Ishikawa (cell line): ENCODE measurements at regions not wholly inside any gene's neighbourhood (a gene's known extent, or its start where the extent isn't known, plus 50 kb on each side); places are given as distances from the start of the nearest gene placed in this dataset.

Experiments used
- CEBPB ChIP-seq: IDR thresholded peaks from 2 replicates; pipeline ENCODE4 v1.6.1; 2012
- CREB1 ChIP-seq: IDR thresholded peaks from 2 replicates; pipeline ENCODE4 v1.6.1; 2012; ENCODE audit warnings: low read depth
- EGR1 ChIP-seq: IDR thresholded peaks from 2 replicates; pipeline ENCODE4 v1.6.1; 2012
- EP300 ChIP-seq: IDR thresholded peaks from 2 replicates; pipeline ENCODE4 v1.6.1; 2012; ENCODE audit warnings: borderline replicate concordance
- FOXM1 ChIP-seq: IDR thresholded peaks from 2 replicates; pipeline ENCODE4 v1.6.1; 2012; ENCODE audit warnings: low read depth, borderline replicate concordance
- TAF1 ChIP-seq: IDR thresholded peaks from 2 replicates; pipeline ENCODE4 v1.6.1; 2012; ENCODE audit warnings: low read depth, mild to moderate bottlenecking
- TF ChIP-seq, protein P1 (sequence below): IDR thresholded peaks from 2 replicates; pipeline ENCODE4 v1.6.1; 2012; ENCODE audit warnings: low read depth, mild to moderate bottlenecking
- TF ChIP-seq, protein P2 (sequence below): IDR thresholded peaks from 2 replicates; pipeline ENCODE4 v1.6.1; 2012

DNA sequence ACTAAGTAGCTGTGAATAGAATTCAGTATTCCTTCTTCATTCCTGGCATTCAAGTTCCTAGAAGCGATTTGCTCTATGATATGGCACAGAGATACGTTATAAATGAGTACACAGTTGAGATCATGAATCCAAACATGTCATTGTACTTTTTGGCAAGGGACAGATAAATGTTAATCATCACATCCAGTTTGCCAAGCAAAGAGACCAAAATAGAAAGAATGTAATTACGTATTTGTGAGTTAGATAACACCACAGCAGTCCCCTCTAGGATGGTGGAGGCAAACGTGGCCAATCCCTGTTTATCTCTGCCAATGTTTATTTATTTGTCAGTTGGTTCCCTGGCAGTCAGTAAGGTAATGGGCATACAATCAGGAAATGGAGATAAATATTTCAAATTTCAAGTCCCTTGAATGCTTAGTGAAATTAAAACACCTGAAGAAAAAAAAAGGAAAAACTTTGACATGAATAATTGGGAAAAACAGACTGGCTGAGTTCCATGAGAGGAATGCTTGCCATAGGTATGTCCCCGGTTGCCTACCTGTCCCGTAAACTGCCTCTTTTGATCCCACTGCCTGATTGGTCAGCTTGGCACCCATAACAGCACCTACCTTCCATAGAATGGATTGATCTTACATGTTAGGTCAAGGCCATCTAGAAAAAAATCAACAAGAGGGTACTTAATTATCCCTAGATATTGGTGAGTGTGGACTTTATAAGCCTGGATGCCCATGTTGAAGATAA lies 451.1 kb upstream of the NETO1 start:
- no peak for TF ChIP-seq EP300
- no peak for TF ChIP-seq TAF1
- TF ChIP-seq, protein P1, sequence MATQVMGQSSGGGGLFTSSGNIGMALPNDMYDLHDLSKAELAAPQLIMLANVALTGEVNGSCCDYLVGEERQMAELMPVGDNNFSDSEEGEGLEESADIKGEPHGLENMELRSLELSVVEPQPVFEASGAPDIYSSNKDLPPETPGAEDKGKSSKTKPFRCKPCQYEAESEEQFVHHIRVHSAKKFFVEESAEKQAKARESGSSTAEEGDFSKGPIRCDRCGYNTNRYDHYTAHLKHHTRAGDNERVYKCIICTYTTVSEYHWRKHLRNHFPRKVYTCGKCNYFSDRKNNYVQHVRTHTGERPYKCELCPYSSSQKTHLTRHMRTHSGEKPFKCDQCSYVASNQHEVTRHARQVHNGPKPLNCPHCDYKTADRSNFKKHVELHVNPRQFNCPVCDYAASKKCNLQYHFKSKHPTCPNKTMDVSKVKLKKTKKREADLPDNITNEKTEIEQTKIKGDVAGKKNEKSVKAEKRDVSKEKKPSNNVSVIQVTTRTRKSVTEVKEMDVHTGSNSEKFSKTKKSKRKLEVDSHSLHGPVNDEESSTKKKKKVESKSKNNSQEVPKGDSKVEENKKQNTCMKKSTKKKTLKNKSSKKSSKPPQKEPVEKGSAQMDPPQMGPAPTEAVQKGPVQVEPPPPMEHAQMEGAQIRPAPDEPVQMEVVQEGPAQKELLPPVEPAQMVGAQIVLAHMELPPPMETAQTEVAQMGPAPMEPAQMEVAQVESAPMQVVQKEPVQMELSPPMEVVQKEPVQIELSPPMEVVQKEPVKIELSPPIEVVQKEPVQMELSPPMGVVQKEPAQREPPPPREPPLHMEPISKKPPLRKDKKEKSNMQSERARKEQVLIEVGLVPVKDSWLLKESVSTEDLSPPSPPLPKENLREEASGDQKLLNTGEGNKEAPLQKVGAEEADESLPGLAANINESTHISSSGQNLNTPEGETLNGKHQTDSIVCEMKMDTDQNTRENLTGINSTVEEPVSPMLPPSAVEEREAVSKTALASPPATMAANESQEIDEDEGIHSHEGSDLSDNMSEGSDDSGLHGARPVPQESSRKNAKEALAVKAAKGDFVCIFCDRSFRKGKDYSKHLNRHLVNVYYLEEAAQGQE, result no peak
- no peak for TF ChIP-seq FOXM1
- no peak for TF ChIP-seq CEBPB
- no peak for TF ChIP-seq CREB1
- TF ChIP-seq EGR1, result no peak
- TF ChIP-seq, protein P2, sequence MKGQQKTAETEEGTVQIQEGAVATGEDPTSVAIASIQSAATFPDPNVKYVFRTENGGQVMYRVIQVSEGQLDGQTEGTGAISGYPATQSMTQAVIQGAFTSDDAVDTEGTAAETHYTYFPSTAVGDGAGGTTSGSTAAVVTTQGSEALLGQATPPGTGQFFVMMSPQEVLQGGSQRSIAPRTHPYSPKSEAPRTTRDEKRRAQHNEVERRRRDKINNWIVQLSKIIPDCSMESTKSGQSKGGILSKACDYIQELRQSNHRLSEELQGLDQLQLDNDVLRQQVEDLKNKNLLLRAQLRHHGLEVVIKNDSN, result no peak
